NCI-H2171 (cell line): ENCODE measurements at regions not wholly inside any gene's neighbourhood (a gene's known extent, or its start where the extent isn't known, plus 50 kb on each side); places are given as distances from the start of the nearest gene placed in this dataset.

Experiments
- DNase-seq: peaks from one replicate; lab custom pipeline; 2025; lab: John Stamatoyannopoulos, UW

DNA sequence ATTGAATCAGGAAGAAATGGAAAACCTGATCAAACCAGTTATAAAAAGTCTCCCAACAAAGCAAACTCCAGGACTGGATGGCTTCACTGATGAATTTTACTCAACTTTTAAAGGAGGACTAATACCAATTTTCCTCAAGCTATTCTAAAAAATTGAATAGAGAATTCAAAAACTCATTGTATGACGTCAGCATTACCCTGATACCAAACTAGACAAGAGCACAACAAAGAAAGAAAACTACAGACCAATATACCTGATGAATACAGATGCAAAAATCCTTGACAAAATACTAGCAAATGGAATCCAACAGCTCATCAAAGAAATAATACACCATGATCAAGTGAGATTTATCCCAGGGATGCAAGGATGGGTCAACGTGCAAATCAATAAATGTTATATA is 172.9 kb downstream of the FNDC1 start:
- no peak for DNase-seq

DNA sequence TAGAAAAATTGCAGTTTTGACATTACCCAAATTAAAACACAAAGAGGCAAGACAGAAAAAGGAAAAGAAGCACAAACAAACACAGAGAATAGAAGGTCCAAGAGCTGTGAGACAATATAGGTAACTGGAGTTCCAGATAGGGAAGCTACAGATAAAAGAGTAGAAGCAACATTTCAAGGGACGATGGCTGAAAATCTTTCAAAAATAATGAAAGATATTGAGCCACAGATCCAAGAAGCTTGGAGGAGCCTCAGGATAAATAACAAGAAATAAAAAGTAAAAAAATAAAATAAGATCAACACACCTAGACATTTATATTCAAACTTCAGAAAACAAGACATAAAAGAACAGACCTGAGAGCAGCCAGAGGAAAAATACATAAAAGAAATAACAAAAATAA is 164.9 kb downstream of the FNDC1 start:
- DNase-seq = no peak

DNA sequence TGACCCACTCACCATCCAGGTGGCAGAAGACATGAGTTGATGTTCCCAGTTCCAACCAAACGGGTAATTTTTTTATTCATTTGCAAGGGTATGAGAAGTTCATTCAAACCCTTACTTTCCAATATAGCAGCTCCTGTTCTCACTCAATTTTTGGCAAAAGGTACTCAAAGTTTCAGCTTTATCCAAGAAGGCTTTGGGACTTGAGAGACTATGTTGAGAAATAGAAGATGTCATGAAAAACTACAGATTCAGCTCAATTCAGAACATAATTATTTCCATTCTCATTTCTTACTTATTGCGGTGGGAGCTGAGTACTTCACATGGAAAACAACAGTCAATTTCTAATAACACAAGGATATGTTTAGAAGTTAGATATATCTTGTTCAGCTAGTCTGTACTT is 162.3 kb downstream of the FNDC1 start:
- DNase-seq = no peak

DNA sequence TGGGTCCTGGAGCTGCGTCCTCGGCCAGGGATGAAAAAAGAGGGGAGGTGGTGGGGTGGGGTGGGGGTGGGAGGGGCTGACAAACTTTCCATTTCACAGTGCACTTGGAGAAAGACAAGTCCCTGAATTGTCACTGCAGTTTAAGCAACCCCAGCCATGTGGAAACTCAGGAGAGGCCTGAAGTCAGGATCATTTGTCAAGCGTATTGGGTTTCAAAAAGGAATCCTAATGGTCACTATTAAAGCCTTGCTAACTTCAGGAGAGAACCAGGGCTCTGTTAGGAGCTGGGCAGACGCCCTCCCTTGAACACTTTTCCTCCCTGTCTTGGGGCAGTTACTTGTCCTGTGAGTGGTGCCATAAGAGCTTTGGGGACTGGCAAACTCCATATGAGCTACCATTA is 159.9 kb downstream of the FNDC1 start:
- DNase-seq = no peak

DNA sequence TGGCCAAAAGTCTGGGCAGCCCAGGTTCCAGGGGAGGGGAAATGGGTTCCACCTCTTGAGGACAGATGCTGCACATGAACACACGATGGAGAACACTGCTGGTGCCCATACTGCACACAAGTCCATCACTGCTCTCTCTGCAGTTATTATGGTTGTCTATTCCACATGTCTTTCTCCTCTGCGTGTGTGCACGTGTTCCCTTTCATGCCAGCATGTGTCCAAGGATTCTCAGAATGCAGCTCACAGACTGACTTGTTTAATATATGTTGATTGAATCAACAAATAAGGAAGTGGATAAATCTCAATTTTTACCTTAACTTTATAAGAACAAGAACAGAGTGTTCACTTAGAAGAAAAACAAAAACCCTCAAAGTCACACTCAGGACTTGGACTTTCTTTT is 158.9 kb downstream of the FNDC1 start:
- DNase-seq = no peak

DNA sequence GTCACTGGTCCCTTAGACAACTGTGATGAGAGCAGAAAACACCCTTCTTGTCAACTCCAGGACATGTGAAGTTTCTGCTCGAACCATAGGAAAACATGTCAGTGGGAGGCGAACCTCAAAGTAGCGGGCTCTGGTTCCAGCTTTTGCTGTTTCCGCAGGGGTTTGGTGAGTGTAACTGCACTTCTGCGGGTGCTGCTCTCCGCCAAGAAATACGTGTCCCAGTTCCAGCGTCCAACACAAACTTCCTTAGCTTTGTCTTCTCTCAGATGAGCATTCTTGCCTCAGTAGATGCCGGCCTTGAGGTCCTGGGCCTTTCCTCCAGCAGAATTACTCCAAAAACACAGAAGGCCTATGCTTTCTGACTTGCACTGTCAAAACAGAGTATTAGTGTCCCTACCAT is 156.3 kb downstream of the FNDC1 start:
- DNase-seq = no peak

DNA sequence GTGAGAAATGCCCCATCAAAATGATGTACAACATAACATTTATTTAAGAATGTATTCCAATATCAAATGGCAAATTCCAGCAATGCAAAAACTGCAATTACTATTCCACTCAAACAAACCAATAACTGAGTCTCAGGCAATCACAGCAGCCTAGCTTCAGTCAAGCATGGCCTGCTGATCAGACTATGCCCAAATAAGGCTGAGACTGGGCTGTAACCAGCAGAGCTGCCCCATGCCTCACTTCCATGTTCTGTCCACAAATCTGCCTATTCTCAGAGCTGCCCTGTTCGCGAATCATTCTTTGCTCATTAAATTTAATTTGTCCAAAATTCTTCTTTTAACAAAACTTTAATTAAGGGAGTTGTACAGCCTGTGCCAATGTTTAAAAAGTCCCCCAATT is 155.4 kb downstream of the FNDC1 start:
- DNase-seq = no peak
